GM10248 (cell line): ENCODE measurements at regions not wholly inside any gene's neighbourhood (a gene's known extent, or its start where the extent isn't known, plus 50 kb on each side); places are given as distances from the start of the nearest gene placed in this dataset.

ENCODE experiments used
- CTCF ChIA-PET: fragments of 300-600 bp; sonication (Branson Sonifier 250); formaldehyde crosslinking; extraction: SDS; loops from one replicate; lab custom pipeline; 2021; ENCODE audit warnings: antibody characterized with exemption; lab: Yijun Ruan, JAX
- POLR2A ChIA-PET: fragments of 350-650 bp; sonication (Branson Sonifier 250); formaldehyde crosslinking; extraction: SDS; loops from one replicate; lab custom pipeline; 2020; ENCODE audit warnings: antibody characterized with exemption; lab: Yijun Ruan, JAX
- DNase-seq: peaks from one replicate; pipeline ENCODE4 v3.0.0; 2012; ENCODE audit errors: extremely low spot score
- TF ChIP-seq, protein P1 (sequence below): IDR thresholded peaks from 2 replicates; pipeline ENCODE4 v1.5.1; 2012; ENCODE audit warnings: mild to moderate bottlenecking, low read depth; ENCODE audit errors: extremely low read depth, missing control alignments, control extremely low read depth

DNA sequence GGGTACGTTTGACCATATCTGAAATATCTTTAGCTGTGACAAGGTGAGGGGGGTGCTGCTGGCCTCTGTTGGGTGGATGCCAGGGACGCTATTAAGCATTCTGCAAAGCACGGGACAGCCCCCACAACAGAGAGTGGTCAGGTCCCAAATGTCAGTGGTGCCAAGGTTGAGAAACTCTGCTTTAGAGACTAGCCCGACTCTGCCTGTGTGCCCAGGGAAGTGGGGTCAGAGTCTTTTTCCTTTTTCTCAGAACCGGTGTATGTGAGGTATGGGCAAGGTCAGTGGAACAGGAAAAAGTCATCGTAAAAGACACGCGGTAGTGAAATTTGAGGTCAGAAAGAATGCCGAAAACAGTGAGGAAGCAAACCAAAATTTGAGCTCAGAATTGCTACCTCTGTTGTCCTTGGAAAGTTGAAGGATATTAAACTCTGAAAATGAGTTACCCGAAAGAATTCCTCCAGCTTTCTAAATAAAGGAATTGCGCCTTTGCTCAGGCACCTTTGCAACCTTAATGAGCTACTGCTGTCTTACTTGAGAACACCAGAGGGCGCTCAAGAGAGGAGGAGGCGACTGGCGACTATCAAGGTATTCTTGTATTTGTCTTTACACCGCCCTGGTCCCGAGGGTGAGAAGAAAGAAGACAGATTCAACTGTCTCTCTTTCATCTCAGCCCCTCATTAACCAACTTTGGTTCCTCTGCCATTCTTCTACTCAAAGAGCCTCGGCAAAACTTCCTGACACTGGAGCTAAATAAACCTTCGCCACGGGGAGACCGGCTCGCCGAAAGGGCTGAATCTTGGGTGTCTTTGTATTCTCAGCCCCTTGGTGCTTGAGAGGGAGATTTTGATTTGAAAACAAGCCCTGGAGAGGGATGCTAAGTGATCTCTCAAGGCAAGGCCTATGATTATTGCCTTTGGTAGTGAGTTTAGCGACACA lies 85.4 kb upstream of the OLIG2 start:
- CTCF ChIA-PET: interaction anchor here (0.6 to 3.7 kb wide), 45 partner anchors 9 to 515 kb away, joined by 3 to 39 read pairs (median 4); no protein-coding TSS in a partner anchor
- POLR2A ChIA-PET: no interaction called here
- TF ChIP-seq, protein P1, sequence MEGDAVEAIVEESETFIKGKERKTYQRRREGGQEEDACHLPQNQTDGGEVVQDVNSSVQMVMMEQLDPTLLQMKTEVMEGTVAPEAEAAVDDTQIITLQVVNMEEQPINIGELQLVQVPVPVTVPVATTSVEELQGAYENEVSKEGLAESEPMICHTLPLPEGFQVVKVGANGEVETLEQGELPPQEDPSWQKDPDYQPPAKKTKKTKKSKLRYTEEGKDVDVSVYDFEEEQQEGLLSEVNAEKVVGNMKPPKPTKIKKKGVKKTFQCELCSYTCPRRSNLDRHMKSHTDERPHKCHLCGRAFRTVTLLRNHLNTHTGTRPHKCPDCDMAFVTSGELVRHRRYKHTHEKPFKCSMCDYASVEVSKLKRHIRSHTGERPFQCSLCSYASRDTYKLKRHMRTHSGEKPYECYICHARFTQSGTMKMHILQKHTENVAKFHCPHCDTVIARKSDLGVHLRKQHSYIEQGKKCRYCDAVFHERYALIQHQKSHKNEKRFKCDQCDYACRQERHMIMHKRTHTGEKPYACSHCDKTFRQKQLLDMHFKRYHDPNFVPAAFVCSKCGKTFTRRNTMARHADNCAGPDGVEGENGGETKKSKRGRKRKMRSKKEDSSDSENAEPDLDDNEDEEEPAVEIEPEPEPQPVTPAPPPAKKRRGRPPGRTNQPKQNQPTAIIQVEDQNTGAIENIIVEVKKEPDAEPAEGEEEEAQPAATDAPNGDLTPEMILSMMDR: peak; percentile 66
- peak; percentile 47 for DNase-seq

DNA sequence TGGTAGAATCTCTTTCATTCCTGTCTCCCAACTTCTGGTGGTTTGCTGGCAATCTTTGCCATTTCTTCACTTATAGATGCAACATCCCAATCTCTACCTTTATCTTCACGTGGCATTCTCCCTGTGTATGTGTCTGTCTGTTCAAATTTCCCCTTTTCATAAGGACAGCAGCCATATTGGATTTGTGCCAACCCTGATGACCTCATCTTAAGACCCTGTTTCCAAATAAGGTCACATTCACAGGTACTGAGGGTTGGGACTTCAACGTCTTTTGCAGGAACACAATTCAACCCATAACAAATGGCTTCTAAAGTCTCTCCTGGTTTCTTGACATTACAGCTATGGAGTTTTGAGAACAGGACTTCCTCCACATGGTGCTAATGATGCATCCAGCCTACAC lies 84.5 kb upstream of the OLIG2 start:
- TF ChIP-seq, protein P1: no peak
- POLR2A ChIA-PET: no interaction called here
- no peak for DNase-seq
- CTCF ChIA-PET: interaction anchor here (1.0 to 3.7 kb wide), 20 partner anchors 8 to 514 kb away, joined by 3 to 39 read pairs (median 6); no protein-coding TSS in a partner anchor

DNA sequence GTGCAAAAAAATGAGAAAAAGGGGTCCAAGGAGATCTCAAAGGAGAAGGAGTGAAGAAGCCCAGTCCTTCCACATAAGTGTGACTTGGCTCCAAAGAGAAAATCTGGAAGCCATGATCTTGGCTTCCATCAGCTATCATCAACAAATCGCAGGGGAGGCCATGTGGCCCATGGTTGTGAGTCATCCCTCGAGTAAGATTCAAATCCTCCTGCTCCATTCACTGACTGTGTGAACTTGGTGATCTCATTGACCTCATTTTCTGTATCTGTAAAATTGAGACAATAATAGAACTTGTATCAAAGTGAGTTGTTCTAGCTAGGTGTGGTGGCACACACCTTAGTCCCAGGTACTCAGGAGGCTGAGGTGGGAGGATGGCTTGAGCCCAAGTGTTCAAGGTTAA lies 79.1 kb upstream of the OLIG2 start:
- POLR2A ChIA-PET: no interaction called here

DNA sequence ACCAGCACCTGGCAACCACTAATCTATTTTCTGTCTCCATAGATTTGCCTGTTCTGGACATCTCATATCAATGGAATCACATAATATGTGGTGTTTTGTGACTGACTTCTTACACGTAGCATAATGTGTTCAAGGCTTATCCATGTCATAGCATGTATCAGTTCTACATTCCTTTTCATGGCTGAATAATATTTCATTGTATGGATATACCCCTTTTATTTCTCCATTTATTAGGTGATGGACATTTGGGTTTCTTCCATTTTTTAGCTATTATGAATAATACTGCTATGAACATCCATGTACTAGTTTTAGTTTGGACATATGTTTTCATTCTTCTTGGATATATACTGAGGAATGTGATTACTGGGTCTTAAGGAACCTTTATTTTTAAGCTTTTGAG lies 78.0 kb upstream of the OLIG2 start:
- POLR2A ChIA-PET: no interaction called here

More for the DNA sequence above, 79.1 kb upstream of the OLIG2 start:
- DNase-seq: no peak
- TF ChIP-seq, protein P1: no peak
- CTCF ChIA-PET: interaction anchor here (0.8 to 1.0 kb wide), 2 partner anchors 8 to 16 kb away, joined by 3 to 4 read pairs; no protein-coding TSS in a partner anchor

DNA sequence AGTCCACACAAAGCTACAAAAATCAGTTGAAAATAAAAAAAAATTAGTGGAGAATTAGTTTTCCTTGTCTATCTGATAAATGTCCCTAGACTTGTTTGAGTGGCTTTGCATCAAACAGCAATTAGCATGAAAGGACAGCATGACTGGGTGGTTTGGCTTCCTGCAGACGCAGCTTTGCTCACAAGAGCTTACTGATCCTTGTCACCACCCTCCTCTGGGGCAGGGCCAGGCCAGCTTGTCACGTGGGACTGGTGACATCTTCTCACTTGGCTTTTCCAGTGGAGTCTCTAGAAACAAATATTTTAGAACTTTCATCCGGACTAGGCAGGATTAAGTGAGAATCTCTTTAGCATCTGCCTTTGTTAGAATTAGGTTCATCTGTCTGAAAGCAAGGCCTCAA lies 76.0 kb upstream of the OLIG2 start:
- POLR2A ChIA-PET: no interaction called here
- TF ChIP-seq, protein P1: no peak
- DNase-seq: no peak
- CTCF ChIA-PET: interaction anchor here (1.1 to 2.1 kb wide), 3 partner anchors 9 to 246 kb away, joined by 3 to 14 read pairs (median 3); no protein-coding TSS in a partner anchor

More for the DNA sequence above, 78.0 kb upstream of the OLIG2 start:
- TF ChIP-seq, protein P1: no peak
- CTCF ChIA-PET: no interaction called here
- no peak for DNase-seq

DNA sequence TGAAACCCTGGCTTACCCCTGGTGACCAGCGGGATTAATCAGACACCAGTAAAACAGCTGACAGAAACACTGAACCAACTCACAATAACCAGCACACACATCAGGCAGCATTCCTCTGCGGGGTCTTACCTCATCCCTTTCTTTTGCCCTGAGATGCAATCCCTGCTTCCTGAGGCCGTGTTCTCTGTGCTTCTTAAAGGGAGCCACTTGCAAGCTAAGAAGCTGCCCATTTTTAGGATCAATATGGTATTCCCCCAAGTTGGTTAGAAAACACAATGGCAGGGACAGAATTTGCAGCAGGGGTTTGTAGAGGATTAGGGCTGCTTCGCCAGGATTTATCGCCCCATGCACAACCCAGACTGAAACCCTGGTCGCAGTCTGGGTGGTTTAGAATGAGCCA lies 74.7 kb upstream of the OLIG2 start:
- CTCF ChIA-PET: no interaction called here
- no peak for DNase-seq
- POLR2A ChIA-PET: no interaction called here
- TF ChIP-seq, protein P1: no peak
